ENCODE measurements at regions not wholly inside any gene's neighbourhood (a gene's known extent, or its start where the extent isn't known, plus 50 kb on each side); places are given as distances from the start of the nearest gene placed in this dataset.
"Not testable (repeated sequence)": the region's sequence is repeated elsewhere in the genome, so short reads cannot be mapped to it uniquely, and the experiment has no call there.

DNA sequence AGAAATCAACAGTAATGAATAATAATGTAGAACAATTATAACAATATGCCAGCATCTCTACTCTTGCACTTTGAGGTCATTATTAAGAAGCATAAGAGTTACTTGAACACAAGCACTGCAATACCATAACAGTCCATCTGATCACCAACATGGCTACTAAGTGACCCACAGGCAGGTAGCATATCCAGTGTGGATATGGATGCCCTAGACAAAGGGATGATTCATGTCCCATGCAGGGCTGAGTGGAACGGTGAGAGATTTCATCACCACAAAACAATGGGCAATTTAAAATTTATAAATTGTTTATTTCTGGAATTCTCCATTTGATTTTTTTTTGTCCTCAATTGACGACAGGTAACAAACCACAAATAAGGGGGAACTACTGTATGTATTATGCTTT lies 107.7 kb upstream of the TSC22D2 start:
- DNase-seq, result no peak

DNA sequence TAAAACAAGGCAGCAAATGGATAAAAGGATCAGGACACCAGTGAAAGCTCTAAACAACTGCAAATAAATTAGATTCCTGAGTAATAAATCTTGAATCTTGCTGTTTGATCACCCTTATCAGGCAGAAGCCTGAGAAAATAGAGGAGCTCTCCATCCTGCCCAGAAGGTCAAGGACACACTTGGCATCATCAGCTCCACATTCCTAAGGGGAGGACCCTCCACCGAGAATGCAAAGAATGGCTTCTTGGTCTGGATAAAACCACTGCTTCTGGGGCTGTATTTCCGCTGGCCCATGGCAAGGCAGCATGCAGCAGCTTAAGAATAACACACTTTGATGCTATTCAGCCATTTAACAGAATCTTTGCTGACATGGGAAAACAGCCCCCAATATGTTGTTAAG lies 108.9 kb upstream of the TSC22D2 start:
- DNase-seq, result no peak

DNA sequence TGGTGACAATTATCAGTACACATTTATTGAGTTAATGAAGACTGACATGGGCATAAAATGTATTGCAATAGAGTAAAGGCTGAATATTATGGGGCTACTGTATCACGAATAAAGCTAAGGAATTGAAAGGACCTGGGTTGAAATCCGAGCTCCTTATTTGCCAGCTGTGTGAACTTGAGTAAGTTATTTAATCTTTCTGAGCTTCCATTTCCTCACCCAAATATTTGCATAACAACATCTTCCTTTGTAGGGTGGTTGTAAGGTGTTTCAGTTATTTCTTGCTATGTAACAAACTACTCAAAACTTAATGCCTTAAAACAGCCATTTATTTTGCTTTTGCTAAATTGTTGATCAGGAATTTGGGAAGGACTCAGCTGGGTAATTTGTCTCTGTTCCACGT lies 111.1 kb upstream of the TSC22D2 start:
- DNase-seq, result no peak

DNA sequence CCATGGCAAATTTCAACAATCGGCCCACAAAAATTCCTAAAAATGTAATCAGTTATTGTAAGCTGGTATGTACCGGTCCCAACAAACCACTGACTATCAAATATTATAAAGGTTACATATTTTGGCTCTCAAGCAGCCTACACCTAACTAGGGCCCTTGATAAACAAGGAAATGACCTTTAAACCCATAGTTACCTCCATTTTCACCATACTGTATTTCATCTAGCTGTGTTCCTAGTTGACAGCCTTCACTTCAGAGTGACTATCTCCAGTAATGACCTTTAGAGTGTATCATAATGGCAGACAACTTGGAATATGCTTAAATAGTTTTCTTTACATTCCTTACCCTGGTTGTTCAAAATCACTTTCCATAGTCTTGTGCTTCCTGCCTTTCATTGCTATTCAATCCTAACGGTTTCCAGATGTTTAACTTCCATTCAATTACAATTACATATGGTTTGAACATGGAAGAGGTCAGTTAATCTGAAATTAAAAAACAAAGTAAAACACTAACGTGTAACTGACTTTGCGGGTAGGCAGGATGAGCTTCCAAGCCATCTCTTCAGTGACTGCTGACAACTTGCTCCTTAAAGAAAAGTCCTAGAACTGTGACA lies 111.9 kb upstream of the TSC22D2 start:
- DNase-seq, result no peak

DNA sequence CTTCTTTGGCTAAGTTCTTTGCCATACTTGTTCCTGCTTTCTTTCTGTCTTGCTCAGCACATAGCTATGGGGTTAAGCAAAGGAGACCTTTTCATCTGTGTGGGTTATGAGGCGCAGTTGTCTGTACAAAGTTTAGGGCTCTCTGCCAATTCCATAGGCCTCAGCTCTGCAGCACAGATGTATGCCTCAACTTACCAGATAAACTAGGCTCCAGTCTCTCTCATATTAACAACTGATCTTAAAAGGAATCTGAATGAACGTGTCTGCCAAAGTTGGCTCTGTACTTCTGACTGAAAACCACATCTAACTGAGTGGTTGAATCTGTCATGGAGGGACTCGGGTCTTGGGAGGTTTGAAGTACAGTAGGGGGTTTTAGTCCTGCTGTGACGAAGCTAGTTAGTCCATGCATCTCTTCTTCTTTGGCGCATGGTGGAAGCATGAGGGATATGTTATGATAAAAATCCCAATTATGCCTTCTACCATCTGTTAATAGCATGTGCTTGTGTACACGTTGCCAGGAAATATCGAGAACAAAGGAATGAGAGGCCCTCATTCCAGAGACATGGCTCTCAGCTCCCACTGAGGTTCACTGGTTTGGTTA lies 114.6 kb upstream of the TSC22D2 start:
- no peak for DNase-seq

DNA sequence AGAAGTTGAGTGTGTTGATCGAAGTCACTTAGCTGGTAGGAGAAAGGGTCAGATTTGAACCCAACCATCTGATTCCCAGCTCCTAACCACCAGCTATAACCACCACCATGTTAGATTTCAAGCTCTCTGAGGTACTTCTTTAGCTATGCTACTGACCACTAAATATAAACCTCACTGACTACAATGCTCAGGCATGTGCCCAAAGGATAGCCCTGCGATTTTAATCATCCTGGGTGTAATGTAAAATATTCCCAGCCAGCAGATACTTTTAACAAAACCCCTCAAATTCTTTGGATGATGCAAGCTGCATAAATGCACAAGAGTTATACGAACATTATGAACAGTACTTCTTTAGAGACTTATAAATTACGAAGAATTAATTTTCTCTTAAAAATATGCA lies 115.2 kb upstream of the TSC22D2 start:
- no peak for DNase-seq

DNA sequence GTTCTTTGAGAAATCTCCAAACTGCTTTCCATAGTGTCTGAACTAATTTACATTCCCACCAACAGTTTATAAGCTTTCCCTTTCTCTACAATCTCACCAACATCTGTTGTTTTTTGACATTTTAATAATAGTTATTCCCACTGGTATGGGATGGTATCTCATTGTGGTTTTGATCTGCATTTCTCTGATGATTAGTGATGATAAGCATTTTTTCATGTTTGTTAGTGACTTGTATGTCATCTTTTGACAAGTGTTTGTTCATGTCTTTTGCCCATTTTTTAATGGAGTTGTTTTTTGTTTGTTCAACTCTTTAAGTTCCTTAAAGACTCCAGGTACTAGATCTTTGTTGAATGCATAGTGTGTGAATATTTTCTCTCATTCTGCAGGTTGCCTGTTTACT lies 116.6 kb upstream of the TSC22D2 start:
- DNase-seq, result no peak

DNA sequence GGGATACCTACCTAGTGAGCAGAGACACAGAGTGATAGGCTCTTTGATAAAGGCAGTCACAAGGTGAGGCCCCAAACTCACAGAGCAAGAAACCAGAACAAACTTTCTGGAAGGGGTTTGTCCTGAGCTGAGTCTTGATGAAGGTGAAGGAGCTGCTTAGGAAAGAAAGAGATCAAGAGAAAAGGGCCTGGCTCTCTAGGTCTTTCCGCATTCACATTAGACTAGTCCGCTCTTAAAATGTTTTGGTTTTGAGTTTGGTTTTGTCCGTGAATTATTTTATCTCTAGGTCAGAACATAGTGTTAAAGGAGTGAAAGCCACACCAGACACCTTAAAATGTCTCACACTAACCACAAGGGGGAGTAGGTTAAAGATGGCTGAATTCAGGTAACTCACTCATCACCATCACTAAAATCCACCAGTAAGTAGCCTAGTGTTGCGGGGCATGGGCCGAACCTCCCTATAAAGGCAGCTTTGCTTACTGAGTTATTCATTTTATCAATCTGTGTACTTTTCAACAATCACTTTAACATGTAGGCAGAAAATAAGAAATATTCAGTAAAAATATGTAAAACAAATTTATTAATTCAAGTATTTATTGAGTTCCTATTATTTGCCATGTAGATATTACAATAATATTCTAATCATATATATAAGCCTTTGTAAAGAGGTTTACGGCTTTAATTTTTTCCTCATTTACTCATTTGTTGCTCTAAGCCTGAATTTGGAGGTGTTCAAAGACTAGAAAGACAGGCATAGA lies 121.5 kb upstream of the TSC22D2 start:
- no peak for DNase-seq

DNA sequence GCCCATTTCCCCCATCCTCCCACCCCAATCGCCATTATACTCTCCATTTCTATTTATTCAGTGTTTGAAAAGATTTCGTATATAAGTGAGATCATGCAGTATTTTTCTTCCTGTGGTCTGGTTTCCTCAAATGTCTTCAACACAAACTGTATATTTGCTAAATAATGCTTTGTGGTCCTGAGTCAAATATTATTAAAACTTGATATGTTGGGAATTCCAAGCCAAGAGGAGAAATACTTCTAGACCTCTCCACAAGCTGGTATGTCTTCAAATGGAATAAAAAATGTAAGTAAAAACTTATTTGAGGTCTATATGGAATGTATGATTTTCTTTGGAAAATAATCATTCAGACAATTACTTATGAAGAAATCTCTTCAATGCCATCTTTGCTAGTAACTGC lies 122.5 kb upstream of the TSC22D2 start:
- no peak for DNase-seq

DNA sequence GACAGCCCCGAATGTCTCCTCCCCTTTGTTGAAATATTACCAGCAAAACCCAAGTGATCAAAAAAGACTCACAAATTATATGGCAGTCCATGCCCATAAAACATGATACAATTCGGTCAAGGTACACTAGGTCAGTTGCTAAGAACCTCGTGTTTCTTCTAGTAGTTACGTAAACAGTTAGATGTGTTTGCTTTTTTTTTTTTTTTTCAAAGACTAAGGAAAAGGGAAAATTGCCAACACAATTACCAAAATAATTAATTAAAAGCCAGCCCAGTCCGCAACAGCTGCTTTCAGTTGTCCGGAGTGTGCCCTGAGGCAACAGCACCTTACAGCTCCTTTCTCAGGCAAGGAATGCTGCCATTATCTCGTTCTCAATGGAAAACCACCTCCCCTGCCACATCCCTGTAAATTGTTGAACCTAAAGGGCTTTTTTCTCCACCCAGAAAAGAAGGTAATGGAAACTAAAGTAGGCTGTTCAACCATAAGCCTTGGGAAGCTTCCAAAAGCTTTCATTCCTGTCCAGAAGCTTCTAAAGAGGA lies 129.2 kb upstream of the TSC22D2 start:
- DNase-seq, result no peak

DNA sequence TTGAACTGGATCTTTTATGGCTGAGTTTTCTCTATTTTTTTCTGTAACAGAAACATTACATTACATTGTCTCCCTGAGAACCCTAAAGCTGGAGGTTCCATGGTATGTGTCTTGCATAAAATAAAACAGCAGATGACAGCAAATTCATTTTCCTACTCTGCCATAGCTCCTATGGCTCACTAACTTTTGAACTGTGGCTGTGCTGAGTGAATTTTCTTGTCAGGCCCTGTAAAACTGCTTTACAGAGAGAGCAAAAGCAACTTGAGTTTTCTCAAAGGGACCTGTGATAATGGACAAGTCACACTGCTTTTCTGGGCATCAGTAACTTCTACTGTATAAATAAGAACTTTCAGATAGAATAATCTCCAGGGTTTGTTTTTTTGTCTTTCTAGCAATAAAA lies 129.9 kb upstream of the TSC22D2 start:
- no peak for DNase-seq

DNA sequence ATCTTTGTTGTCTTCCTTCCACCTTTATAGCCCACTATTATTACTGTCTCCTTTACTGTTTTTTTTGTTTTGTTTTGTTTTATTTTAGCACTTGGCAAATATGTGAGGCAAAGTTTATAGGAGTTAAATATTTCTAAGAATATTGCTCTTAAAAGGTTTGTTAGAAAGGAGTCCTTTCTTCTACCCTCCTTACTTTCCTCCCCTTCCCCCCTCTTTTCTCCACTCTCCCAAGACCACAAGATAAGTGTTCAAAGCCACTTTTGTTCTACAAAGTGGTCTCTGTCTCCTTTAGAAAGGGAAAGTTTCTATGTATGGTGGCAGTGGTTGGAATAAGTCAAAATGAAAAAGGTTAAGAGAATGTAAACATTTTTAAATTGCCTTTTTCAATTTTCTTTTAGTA lies 130.7 kb upstream of the TSC22D2 start:
- DNase-seq, result no peak

DNA sequence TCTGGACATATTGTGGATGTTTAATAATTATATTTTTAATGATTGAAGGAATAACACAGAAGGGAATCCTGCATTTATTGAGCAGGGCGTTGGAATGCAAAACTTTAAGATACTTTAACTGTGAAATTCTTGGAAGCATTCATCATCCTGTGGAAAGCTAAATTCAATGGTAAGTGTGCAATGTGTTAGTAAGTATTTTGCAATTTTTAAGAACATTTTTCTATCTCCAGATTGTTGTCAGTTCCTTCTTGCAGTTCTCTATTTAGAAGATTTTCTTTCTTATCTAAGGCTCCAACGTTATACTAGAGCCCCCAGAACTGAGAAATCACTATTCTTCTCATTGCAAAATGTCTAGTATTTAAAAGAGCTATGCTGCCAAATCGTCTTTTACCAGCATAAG lies 132.2 kb upstream of the TSC22D2 start:
- DNase-seq, result no peak

DNA sequence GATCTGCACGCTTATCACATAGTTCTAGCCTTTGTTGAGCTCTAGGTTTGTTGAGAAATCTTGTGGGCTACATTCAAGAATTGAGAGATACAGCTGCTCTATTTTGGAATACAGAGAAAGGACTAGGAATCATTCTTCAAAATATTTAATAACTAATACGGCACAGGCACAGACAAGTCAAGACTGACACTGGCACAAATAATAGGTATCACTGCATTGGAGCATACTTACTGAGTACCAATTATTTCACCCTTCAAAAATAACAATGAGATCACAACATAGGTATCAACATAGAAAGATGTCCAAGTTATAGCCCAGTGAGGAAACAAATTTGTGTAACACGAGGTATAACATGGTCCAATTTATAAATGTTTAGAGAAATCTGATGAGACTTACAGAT lies 133.7 kb upstream of the TSC22D2 start:
- DNase-seq, result no peak

DNA sequence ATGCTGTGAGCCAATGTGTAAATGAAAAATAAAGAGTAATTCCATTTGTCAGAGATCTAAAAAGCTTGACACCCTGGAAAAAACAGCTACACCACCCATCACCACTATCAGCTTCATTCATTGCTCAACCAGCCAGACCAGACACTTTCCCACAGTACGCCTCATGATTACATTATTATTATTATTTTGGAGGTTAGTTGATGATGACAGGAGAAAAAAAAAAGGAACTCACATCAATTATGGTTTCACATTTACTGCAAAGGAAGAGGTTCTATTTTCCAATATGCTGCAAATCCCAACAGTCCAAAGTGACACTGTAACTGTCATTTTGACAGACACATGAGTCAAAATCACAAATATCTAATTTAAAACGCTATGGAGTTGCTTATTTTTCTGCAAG lies 134.7 kb upstream of the TSC22D2 start:
- no peak for DNase-seq

DNA sequence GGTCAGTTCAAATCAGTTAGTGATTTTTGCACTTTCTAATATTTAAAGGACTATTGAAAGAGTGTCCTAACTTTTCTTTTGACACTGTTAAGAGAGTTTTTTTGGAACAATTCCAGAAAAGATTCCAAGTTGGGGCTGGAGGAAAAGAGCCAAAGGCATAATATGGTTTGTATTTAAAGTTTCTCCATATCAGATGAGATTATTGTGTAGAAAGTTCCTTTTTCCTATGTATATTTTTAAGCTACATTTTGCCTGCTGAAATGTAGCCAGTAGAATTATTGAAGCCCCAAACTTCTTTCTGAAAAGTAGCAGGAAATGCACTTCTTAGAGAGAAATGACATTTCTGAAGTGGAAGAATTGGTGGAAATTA lies 136.5 kb upstream of the TSC22D2 start:
- DNase-seq, result no peak

DNA sequence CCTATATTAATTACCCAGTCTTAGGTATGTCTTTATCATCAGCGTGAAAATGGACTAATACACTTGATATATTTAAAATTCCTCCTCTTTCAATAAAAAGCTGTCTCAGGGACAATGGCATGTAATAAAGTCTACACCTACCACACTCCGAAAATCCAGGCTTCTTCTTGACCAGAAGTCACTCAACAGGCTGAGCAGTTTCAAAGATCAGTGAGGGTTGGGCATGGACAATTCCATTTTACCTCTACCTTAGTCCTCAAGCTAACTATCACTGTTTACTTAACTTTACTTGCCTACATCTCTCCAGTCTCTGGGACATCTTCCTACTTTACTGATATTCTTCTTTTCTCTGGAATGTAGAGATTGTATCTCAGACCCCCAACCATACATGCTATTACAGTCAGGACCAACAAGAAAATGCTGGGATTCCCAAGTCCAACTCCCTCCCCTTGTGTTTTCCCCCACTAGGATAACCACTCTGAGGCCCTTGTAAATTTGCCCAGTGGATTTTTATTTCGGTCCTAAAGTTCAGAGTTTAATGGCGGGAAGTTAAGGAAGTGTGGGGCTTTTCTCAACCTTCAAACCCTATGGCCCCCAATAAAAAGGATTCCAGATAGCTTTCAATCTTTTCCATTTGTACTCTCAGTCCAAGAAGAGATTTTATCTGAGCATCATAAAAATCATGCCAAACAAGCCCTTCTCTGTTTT lies 137.1 kb upstream of the TSC22D2 start:
- DNase-seq, result no peak

DNA sequence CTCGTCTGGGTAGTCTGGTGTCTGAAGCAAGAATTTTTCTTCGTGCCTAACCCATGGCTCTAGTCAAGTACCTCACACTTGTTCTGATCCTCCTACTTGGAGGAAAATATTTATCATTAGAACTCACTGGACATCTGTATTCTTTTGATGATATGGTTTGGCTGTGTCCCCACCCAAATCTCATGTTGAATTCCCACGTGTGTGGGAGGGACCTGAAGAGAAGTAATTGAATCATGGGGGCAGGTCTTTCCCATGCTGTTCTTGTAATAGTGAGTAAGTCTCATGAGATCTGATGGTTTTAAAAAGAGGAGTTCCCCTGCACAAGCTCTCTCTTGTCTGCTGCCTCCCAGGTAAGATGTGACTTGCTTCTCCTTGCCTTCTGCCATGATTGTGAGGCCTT lies 137.7 kb upstream of the TSC22D2 start:
- DNase-seq, result not testable (repeated sequence)

DNA sequence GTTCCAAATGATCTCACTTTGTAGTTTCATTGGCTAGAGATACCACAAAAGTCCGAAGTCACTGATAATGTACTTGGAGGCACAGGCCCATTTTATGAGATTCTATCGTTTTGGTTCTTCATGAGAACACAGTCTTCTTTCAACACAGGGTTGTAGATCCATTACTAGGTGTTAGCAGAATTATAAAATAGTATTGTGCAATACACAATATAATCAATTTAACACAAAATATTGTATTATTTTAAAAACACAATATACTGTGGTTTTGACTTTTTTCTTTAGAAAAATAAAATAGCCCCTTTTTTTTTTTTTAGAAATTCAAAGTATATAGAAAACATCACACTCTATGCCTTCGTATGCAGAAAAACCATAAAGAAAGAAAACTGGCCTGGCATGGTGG lies 138.6 kb upstream of the TSC22D2 start:
- no peak for DNase-seq

DNA sequence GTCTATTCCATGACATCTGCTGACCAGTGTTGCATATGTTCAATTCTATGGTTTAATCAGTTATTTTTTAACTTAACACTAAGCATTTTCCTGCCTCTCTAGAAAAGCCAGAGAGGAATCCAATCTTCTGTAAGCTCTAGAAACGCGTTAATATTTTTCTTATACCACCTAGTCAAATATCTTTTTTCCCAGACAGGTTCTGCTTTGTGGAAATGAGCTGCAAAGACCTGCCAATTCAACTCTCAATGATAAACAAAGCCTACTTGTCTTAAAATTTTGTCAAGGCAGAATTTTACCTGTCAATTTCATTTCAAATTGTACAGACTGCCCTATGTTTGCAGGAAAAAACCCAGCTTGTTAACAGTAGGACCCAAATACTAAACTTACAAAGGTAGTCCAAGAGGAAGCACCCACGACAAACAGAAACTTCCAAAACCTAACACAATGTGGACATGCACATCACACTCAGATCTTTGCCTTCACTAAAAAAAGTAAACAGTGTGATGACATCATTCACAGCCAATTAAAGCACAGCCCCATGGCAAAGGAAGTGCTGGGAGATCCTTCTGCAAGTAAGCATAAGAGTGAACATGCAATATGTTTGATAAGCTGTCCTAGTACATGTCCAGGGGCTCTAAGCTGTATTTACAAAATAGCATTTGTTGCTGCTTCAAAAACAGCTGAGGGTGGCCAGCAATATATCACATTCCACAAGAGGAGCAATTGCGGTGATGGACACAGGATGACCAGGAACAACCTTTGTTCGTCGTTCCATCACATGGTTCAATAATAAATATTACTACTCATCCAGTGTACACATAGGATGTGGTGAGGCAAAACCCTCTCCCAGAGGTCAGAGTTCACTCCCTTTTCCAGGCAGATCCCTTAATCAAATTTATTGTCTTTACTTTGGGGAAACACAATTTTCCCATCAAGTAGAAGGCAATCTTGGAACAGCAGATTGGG lies 139.4 kb upstream of the TSC22D2 start:
- no peak for DNase-seq

DNA sequence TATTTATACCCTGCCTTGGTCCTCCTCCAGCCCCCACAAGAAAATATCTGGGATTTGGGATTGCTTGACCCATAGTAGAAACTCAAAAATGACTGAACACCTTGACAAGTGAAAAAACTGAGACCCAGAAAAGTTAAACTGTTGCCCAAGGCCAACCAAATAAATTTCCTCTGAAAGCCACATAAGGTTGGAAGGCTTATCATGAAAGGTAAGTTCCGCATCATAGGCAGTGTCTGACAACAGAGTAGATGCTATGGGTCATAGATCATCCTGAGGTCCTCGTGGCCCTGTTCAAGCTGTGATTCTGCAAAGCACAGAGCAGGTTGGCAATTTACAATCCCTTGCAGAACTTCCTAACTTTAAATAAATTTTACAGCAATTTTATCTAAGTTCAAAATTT lies 140.8 kb upstream of the TSC22D2 start:
- no peak for DNase-seq

DNA sequence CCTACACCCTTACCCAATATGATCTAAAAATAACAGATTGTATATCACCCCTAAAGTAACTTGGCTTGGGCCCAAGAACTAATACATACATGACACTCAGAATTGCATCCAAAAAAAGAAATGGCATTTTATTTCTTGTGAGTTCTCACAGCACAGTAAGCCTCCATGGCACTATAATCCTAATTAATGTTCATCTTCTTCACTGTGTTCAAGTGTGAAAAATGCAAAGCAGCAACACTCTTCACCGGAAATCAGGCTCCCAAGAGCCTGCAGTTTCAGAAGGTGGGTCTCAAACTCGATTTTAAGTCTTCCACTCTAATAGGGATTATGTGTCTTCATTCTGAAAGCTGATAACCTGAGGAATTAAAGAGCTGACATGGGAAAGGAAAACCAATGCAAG lies 142.8 kb upstream of the TSC22D2 start:
- no peak for DNase-seq

Measured in activated CD4-positive, CD25-positive, alpha-beta regulatory T cell treated with anti-CD3 and anti-CD28 coated beads, Interleukin-2, amount 50 U/mL, for 72 hours (primary cell).